HCT116 (cell line): ENCODE measurements at regions not wholly inside any gene's neighbourhood (a gene's known extent, or its start where the extent isn't known, plus 50 kb on each side); places are given as distances from the start of the nearest gene placed in this dataset.

ENCODE experiments used
- EZH2 ChIP-seq: fragments of 200-600 bp; sonication (generic); IDR thresholded peaks from 2 replicates; pipeline ENCODE4 v1.6.1; 2017; ENCODE audit warnings: antibody characterized with exemption, mixed run types
- POLR2A ChIP-seq: IDR thresholded peaks from 2 replicates; pipeline ENCODE4 v1.7.0; 2011; ENCODE audit warnings: borderline replicate concordance; ENCODE audit not compliant: insufficient read depth, insufficient read length; ENCODE audit errors: extremely low read depth
- RAD21 ChIP-seq: IDR thresholded peaks from 2 replicates; pipeline ENCODE4 v1.6.1; 2012; ENCODE audit warnings: low read depth, mild to moderate bottlenecking
- SP1 ChIP-seq: IDR thresholded peaks from 2 replicates; pipeline ENCODE4 v1.6.1; 2012; ENCODE audit warnings: low read depth
- SRF ChIP-seq: IDR thresholded peaks from 2 replicates; pipeline ENCODE4 v1.6.1; 2012; ENCODE audit warnings: low read depth
- YY1 ChIP-seq: IDR thresholded peaks from 2 replicates; pipeline ENCODE4 v1.6.1; 2011; ENCODE audit warnings: low read length, low read depth, moderate library complexity, mild to moderate bottlenecking; ENCODE audit not compliant: insufficient replicate concordance; ENCODE audit errors: extremely low read depth
- ZFX ChIP-seq: fragments of 450-650 bp; IDR thresholded peaks from 2 replicates; pipeline ENCODE4 v1.6.1; 2017
- TF ChIP-seq, protein P1 (sequence below), 3 experiments: fragments of 200-600 bp in 1 of 3; sonication (generic) in 1 of 3; IDR thresholded peaks in 2 of 3; conservative IDR thresholded peaks in 1 of 3; 2 replicates each; pipeline ENCODE4 v1.5.1; 2012 to 2017; ENCODE audit warnings: low read depth in 2 of 3, low read length in 2 of 3, antibody characterized with exemption in 1 of 3, borderline replicate concordance in 1 of 3, control low read depth in 1 of 3, mild to moderate bottlenecking in 1 of 3, mixed read lengths in 1 of 3, mixed run types in 1 of 3, moderate library complexity in 1 of 3; ENCODE audit not compliant: insufficient read depth in 1 of 3
- TF ChIP-seq, protein P2 (sequence below): IDR thresholded peaks from 2 replicates; pipeline ENCODE4 v1.6.1; 2012
- TF ChIP-seq, protein P3 (sequence below): IDR thresholded peaks from 2 replicates; pipeline ENCODE4 v1.6.1; 2012

DNA sequence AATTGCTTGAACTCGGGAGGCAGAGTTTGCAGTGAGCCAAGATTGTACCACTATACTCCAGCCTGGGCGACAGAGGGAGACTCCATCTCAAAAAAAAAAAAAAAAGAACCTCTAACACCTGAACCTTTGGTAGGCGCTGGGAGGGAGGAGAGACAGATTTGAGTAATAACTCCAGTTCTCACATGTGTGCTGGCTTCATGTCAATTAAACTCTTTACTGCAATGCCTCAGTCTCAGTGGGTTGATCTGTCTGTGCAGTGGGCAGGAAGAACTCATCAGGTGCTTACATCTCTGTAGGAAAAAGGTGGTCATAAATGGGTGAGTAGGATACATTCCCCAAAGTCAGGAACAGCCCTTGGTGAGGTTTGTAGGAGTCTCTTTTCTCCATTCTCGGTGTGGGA, 85.1 kb upstream of the ABCC4 start:
- no peak for TF ChIP-seq SRF
- no peak for TF ChIP-seq ZFX
- no peak for TF ChIP-seq EZH2
- TF ChIP-seq RAD21, result no peak
- TF ChIP-seq, protein P1, sequence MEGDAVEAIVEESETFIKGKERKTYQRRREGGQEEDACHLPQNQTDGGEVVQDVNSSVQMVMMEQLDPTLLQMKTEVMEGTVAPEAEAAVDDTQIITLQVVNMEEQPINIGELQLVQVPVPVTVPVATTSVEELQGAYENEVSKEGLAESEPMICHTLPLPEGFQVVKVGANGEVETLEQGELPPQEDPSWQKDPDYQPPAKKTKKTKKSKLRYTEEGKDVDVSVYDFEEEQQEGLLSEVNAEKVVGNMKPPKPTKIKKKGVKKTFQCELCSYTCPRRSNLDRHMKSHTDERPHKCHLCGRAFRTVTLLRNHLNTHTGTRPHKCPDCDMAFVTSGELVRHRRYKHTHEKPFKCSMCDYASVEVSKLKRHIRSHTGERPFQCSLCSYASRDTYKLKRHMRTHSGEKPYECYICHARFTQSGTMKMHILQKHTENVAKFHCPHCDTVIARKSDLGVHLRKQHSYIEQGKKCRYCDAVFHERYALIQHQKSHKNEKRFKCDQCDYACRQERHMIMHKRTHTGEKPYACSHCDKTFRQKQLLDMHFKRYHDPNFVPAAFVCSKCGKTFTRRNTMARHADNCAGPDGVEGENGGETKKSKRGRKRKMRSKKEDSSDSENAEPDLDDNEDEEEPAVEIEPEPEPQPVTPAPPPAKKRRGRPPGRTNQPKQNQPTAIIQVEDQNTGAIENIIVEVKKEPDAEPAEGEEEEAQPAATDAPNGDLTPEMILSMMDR (IDR thresholded peaks at IDR 0.05 in 2 of 3, conservative IDR thresholded peaks at IDR 0.05 in 1 of 3; ENCODE audit: borderline replicate concordance in 1 of 3, insufficient read depth in 1 of 3, low read depth in 2 of 3, low read length in 2 of 3), result no peak
- TF ChIP-seq YY1, result no peak
- TF ChIP-seq SP1, result no peak
- no peak for TF ChIP-seq POLR2A
- TF ChIP-seq, protein P2, sequence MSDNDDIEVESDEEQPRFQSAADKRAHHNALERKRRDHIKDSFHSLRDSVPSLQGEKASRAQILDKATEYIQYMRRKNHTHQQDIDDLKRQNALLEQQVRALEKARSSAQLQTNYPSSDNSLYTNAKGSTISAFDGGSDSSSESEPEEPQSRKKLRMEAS, result no peak
- TF ChIP-seq, protein P3, sequence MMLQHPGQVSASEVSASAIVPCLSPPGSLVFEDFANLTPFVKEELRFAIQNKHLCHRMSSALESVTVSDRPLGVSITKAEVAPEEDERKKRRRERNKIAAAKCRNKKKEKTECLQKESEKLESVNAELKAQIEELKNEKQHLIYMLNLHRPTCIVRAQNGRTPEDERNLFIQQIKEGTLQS, result no peak
